Right renal cortex interstitium (tissue), 3 donors: ENCODE measurements at regions not wholly inside any gene's neighbourhood (a gene's known extent, or its start where the extent isn't known, plus 50 kb on each side); places are given as distances from the start of the nearest gene placed in this dataset.

Source experiments
- DNase-seq, 3 donors: peaks; one replicate each; pipeline ENCODE4 v3.0.0-alpha.2; 2013; ENCODE audit warnings: low read depth in 3 of 3, low spot score in 2 of 3

DNA sequence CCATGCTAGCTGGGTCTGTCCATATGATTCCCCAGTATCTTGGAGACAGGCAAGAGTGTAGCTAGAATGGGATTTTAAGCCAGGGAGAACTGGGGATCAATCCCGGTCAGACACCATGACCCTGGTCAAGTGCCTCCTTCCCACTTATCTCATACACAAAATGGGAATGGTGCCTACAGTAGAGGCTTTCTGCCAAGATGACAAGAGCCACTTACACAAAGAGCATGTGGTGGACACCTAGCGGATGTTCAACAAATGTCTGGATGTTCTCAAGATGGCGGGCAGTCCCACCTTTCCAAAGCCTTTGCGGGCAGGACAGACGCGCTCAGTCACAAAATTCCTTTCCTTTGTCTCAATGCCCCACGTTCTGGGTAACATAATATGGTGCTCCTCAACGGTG is 57.3 kb downstream of the MAF start:
- no peak for DNase-seq

DNA sequence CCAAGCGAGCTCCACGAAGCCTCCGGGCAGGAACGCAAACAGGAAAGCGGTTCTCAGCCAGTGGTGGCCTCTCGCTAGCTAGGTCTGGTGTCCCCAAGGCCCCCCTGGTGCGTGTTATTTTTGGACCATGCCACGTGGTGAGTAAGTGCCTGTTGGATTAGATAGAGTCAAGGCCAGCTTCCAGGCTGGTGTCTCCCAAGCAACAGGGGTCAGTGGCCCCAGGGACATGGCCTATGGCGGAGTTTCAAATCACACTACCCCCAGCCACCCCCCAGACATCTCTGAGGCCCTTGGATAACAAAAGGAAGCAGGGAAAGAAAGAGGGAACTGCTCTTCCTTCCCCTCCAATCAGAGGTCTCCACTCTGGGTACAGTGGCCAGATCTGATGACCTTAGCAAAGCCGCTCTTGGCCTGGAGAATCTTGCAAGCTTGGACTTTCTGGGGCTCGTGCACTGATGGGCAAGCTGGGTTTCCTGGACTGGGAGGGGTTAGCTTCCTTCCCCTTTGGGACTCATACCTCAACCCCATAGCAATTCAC is 58.2 kb downstream of the MAF start:
- no peak for DNase-seq

DNA sequence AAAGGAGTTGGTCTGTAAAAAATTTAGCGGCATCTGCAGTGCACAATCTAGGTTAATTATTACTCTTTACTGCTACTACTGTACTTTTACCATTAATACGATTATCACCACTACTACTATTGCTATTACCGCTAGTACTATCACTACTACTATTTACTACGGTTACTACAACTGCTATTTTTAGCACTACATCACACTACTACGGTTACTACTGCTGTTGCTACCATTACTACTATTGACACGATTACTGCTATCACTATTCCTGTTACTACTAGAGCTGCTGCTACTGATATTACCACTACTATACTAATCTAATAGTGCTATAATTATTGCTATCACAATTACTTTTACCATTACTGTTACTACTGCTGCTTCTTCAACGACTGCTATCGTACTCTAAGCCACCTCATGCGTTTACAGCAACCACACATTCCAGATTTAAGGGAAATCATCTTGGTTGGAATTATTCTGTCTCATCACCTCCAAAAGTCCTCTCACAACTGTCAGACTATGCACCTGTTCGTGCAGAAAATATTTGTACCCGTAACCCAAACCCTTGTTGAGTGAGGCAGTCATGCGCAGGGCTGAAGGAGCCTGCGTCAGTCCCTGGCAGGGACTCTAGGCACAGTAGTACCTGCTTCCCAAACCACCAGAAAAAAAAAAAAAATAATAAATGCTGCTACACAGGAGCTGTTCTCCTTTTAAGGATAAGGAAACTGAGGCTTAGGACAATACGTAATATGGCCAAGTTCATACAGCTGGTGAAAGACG is 59.5 kb downstream of the MAF start:
- no peak for DNase-seq

DNA sequence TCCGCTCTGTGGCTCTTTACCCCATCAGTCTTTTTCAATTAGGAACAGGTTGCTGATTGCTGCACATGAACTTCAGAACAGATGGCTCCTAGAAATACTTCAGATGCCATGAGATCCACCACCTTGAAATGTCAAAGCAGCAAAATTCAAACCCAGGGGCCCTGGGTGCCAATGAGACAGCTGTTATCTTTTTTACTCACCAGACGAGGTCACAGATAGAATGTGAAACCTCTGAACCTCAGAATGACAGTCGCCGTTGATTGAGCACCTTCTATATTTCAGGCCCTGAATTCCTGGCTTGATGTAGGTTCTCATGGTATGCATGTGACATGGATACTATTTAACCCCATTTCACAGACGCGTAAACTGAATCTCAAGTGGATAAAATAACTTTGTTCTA is 63.0 kb downstream of the MAF start:
- DNase-seq, result no peak

- no peak for DNase-seq
These were observed 63.6 kb downstream of the MAF start for GRCh38 chr16:79536958-79537357.

DNA sequence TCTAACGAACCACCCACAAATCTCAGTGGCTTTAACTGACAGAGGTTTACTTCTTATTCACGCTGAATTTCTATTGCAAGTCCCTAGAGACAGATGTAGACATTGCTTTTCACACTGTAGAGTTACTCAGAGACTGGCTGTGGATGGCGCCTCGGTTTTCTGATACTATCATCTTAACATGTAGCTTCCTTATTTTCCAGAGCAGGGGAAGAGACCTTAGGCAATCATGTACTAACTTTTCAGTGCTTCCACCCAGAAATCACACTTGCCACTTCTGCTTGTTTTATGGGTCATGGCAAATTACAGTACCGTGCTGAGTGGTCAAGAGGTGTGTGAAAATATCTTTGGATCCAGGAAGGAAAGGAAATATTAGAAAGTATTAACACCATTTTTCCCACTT is 65.4 kb downstream of the MAF start:
- no peak for DNase-seq

- no peak for DNase-seq
These were observed 66.4 kb downstream of the MAF start for GRCh38 chr16:79534143-79534542.

- no peak for DNase-seq
These were observed 67.2 kb downstream of the MAF start for GRCh38 chr16:79533292-79533691.

DNA sequence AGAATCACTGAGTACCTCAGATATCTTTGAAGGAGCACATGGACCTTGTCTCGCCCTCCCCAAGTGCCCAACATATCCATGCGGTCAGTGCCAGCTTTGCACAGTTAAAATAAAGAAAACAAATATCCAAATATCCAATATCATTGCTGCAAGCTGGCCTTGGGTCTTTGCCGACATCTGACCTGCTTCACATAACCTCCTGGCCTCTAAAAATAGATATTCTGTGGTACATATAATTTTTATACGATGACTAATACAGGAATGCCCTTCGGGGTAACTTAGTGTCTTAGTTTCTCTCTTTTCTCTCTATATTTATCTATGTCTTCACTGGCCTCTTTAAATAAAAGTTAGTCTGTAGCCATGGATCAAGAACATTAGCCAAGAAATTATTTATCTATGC is 67.8 kb downstream of the MAF start:
- no peak for DNase-seq

GRCh38 chr16:79532273-79532672 is 68.3 kb downstream of the MAF start:
- no peak for DNase-seq

DNA sequence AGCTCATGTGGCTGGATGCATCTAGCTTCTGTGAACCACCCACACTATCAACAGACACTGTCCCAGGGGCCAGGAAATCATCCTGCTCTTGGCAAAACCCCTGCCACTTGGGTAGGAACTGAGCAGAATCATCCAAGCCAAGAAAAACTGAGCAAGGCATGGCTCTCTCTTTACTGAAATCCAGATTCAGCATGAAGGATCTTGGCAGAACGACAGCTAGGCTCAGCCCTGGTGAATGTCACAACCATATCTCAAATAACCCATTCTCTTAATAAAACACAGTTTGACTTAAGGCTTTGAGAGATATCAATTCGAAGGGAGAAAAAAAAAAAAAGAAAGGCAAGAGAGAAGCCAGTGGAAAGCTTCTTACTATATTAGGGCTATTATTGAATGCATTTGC is 72.2 kb downstream of the MAF start:
- no peak for DNase-seq

DNA sequence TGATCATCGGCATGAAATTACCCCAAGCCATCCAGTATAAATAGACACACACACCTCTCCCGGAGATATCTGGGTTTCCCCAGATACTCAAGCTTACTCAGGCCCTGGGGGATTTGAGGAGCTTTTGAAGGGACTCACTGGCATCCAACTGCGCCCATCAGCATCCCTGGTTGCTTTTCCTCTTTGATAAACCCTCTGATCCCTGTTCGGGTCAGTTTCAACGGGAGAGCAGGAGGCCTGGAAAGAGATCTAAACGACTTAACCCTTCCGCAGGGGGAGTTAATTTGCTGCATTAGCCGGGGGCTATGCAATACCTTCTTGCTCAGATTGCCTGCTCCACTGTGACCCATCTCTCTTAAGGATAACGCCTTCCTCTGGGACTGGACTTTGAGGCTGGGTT is 76.6 kb downstream of the MAF start:
- DNase-seq, result no peak

- DNase-seq, result no peak
These were observed 81.1 kb downstream of the MAF start for GRCh38 chr16:79519448-79519847.

- no peak for DNase-seq
These were observed 83.4 kb downstream of the MAF start for GRCh38 chr16:79517156-79517555.

DNA sequence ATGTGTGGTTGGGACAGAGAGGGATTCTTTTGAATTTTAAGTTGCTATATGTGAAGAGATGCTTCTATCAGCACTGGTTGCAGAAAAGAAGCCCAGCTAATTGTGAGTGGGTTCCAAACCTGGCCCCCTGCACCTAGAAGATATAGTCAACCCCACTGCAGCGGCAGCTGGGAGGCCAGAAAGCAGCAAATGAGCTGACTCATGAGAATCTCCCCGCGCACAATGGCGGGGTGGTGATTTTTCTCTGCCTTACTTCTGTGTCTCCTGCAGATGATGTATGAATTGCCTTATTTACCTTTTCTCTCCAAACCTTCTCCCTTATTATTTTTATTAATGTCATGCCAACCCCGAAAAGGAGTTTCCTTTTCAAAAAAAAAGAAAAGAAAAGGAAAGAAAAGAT is 89.7 kb downstream of the MAF start:
- no peak for DNase-seq

GRCh38 chr16:79509906-79510305 is 90.6 kb downstream of the MAF start:
- DNase-seq, result no peak

- no peak for DNase-seq
These were observed 91.3 kb downstream of the MAF start for GRCh38 chr16:79509211-79509631.

- no peak for DNase-seq
These were observed 92.2 kb downstream of the MAF start for GRCh38 chr16:79508294-79508693.

- DNase-seq, result no peak
These were observed 95.2 kb downstream of the MAF start for GRCh38 chr16:79505344-79505743.

DNA sequence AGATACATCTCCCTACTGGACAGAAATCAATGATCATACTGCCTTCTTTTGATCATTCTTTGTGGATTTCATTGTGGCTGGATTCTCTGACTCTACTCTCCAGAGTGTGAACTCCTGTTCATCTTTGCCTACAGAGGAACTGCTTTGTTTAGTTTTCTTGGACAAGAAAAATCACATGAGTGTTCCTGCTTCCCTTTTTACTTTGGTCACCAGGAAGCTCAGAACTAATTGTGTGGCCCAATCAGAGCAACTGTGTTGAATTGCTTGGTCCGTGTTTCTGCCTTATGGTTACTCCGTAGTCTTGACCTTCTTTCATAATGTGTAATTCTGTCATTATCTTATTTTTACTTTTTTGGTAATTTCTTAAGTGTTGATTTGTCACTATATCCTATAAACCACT is 97.0 kb downstream of the MAF start:
- DNase-seq, result no peak

GRCh38 chr16:79501446-79501845 is 99.1 kb downstream of the MAF start:
- DNase-seq, result no peak

GRCh38 chr16:79500866-79501265 is 99.7 kb downstream of the MAF start:
- DNase-seq, result no peak

- no peak for DNase-seq
These were observed 100.3 kb downstream of the MAF start for GRCh38 chr16:79500286-79500685.
